ENCODE measurements at regions not wholly inside any gene's neighbourhood (a gene's known extent, or its start where the extent isn't known, plus 50 kb on each side); places are given as distances from the start of the nearest gene placed in this dataset.

DNA sequence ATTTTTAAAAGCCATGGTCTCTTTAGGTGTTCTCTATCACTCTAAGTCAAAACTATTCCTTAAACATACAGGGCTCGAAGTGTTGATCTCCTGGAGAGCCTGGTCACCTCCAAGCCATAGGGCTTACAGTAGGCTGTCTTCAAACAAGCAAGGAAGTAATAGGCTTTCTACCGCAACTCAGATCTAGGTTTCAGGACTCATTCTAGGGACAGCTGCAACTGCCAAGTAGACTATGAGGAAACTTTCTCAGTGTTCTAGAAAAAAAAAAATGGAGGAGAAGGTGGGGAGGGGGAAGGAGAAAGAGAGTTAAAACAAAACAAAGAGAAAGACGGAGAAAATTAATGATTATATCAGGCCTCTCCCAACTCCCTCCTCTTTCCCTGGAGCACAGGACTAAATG, 106.9 kb upstream of the ETV6 start:
- Histone ChIP-seq H3K4me3 (ENCODE audit: low read depth in 1 of 3, low read length in 3 of 3) (no peak overlapping the region), H3K27ac (ENCODE audit: low read depth in 1 of 2, low read length in 2 of 2) (no peak overlapping the region), H3K9ac (ENCODE audit: low read depth in 1 of 2, low read length in 2 of 2) (no peak overlapping the region), H3K27me3 (ENCODE audit: control insufficient read depth in 4 of 4, insufficient read depth in 4 of 4, low read length in 3 of 4) (no peaks in the 10 kb centered on the region), H3K4me1 (ENCODE audit: control insufficient read depth in 4 of 4, insufficient read depth in 4 of 4, low read length in 3 of 4) (no peaks in the 10 kb centered on the region), H3K36me3 (ENCODE audit: control insufficient read depth in 4 of 4, insufficient read depth in 3 of 4, low read depth in 1 of 4, low read length in 3 of 4) (no peaks in the 10 kb centered on the region), H3K9me3 (ENCODE audit: control insufficient read depth in 4 of 4, low read length in 3 of 4) (peaks cover 0 to 1% (median 0%) of the 10 kb centered on the region in 4 donors)
- 93% methylated on average over 3 of the region's 3 CpGs for WGBS
- no peak for DNase-seq (ENCODE audit: low spot score)
- TF ChIP-seq RXRA (IDR thresholded peaks at IDR 0.05) (no peak), TAF1 (conservative IDR thresholded peaks at IDR 0.05) (no peak), RAD21 (IDR thresholded peaks at IDR 0.05) (no peak), HNF4A (conservative IDR thresholded peaks at IDR 0.05) (no peak)
- TF ChIP-seq, protein P1, sequence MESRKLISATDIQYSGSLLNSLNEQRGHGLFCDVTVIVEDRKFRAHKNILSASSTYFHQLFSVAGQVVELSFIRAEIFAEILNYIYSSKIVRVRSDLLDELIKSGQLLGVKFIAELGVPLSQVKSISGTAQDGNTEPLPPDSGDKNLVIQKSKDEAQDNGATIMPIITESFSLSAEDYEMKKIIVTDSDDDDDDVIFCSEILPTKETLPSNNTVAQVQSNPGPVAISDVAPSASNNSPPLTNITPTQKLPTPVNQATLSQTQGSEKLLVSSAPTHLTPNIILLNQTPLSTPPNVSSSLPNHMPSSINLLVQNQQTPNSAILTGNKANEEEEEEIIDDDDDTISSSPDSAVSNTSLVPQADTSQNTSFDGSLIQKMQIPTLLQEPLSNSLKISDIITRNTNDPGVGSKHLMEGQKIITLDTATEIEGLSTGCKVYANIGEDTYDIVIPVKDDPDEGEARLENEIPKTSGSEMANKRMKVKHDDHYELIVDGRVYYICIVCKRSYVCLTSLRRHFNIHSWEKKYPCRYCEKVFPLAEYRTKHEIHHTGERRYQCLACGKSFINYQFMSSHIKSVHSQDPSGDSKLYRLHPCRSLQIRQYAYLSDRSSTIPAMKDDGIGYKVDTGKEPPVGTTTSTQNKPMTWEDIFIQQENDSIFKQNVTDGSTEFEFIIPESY (IDR thresholded peaks at IDR 0.05), result no peak
- TF ChIP-seq, protein P2, sequence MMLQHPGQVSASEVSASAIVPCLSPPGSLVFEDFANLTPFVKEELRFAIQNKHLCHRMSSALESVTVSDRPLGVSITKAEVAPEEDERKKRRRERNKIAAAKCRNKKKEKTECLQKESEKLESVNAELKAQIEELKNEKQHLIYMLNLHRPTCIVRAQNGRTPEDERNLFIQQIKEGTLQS (IDR thresholded peaks at IDR 0.05), result no peak

DNA sequence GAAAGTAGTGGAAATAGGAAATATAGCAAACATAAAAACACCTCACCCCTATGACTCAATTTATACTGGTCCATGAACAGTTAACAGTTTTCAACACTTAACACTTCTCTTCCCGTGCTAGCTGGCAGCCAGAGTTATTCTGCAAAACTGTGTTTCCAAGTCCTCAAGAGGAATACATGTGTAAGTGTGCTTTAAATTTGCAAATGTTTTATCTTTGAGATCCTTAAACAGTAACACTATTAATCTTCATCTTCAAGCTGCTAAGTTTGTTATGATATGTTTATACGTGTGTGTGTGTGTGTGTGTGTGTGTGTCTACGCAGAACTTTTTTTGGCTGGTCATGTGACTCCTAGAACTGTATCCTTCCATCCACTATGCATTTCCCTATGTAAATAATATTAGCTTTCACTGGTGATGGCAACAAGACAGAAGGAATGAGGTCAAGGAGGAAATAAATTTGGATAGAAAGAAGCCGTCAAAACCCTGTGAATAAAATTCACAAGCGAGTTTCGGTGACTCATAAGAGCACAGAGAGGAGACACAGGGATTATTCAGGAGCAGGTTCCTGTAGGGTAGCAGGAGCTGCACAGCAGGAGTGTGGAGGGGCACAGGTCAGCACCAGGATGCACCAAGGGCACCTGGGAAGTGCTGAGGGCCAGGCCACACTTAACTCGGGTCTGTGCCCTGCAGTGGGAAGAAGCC, 105.9 kb upstream of the ETV6 start:
- Histone ChIP-seq H3K27me3 (ENCODE audit: control insufficient read depth in 4 of 4, insufficient read depth in 4 of 4, low read length in 3 of 4) (no peaks in the 10 kb centered on the region), H3K36me3 (ENCODE audit: control insufficient read depth in 4 of 4, insufficient read depth in 3 of 4, low read depth in 1 of 4, low read length in 3 of 4) (no peaks in the 10 kb centered on the region), H3K4me1 (ENCODE audit: control insufficient read depth in 4 of 4, insufficient read depth in 4 of 4, low read length in 3 of 4) (no peaks in the 10 kb centered on the region), H3K9ac (ENCODE audit: low read depth in 1 of 2, low read length in 2 of 2) (no peak overlapping the region), H3K9me3 (ENCODE audit: control insufficient read depth in 4 of 4, low read length in 3 of 4) (peaks cover 0 to 1% (median 0%) of the 10 kb centered on the region in 4 donors), H3K27ac (ENCODE audit: low read depth in 1 of 2, low read length in 2 of 2) (no peak overlapping the region), H3K4me3 (ENCODE audit: low read depth in 1 of 3, low read length in 3 of 3) (no peak overlapping the region)
- TF ChIP-seq, protein P1 (IDR thresholded peaks at IDR 0.05), result no peak
- no peak for TF ChIP-seq RAD21 (IDR thresholded peaks at IDR 0.05)
- TF ChIP-seq, protein P3, sequence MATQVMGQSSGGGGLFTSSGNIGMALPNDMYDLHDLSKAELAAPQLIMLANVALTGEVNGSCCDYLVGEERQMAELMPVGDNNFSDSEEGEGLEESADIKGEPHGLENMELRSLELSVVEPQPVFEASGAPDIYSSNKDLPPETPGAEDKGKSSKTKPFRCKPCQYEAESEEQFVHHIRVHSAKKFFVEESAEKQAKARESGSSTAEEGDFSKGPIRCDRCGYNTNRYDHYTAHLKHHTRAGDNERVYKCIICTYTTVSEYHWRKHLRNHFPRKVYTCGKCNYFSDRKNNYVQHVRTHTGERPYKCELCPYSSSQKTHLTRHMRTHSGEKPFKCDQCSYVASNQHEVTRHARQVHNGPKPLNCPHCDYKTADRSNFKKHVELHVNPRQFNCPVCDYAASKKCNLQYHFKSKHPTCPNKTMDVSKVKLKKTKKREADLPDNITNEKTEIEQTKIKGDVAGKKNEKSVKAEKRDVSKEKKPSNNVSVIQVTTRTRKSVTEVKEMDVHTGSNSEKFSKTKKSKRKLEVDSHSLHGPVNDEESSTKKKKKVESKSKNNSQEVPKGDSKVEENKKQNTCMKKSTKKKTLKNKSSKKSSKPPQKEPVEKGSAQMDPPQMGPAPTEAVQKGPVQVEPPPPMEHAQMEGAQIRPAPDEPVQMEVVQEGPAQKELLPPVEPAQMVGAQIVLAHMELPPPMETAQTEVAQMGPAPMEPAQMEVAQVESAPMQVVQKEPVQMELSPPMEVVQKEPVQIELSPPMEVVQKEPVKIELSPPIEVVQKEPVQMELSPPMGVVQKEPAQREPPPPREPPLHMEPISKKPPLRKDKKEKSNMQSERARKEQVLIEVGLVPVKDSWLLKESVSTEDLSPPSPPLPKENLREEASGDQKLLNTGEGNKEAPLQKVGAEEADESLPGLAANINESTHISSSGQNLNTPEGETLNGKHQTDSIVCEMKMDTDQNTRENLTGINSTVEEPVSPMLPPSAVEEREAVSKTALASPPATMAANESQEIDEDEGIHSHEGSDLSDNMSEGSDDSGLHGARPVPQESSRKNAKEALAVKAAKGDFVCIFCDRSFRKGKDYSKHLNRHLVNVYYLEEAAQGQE (IDR thresholded peaks at IDR 0.05), result no peak
- TF ChIP-seq, protein P2 (IDR thresholded peaks at IDR 0.05), result no peak
- TF ChIP-seq HNF4G (IDR thresholded peaks at IDR 0.05), result no peak
- TF ChIP-seq FOXA2 (IDR thresholded peaks at IDR 0.05), result no peak
- no peak for TF ChIP-seq TAF1 (conservative IDR thresholded peaks at IDR 0.05)
- TF ChIP-seq, protein P4, sequence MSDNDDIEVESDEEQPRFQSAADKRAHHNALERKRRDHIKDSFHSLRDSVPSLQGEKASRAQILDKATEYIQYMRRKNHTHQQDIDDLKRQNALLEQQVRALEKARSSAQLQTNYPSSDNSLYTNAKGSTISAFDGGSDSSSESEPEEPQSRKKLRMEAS (IDR thresholded peaks at IDR 0.05), result no peak
- TF ChIP-seq, protein P5, sequence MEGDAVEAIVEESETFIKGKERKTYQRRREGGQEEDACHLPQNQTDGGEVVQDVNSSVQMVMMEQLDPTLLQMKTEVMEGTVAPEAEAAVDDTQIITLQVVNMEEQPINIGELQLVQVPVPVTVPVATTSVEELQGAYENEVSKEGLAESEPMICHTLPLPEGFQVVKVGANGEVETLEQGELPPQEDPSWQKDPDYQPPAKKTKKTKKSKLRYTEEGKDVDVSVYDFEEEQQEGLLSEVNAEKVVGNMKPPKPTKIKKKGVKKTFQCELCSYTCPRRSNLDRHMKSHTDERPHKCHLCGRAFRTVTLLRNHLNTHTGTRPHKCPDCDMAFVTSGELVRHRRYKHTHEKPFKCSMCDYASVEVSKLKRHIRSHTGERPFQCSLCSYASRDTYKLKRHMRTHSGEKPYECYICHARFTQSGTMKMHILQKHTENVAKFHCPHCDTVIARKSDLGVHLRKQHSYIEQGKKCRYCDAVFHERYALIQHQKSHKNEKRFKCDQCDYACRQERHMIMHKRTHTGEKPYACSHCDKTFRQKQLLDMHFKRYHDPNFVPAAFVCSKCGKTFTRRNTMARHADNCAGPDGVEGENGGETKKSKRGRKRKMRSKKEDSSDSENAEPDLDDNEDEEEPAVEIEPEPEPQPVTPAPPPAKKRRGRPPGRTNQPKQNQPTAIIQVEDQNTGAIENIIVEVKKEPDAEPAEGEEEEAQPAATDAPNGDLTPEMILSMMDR (IDR thresholded peaks at IDR 0.05; ENCODE audit: low read depth, low read length, missing input control), result no peak
- no peak for TF ChIP-seq NR2F2 (IDR thresholded peaks at IDR 0.05)
- TF ChIP-seq EGR1 (IDR thresholded peaks at IDR 0.05; ENCODE audit: low read depth in 2 of 2), result no peak
- TF ChIP-seq RXRA (IDR thresholded peaks at IDR 0.05), result no peak
- TF ChIP-seq JUND (IDR thresholded peaks at IDR 0.05), result no peak
- no peak for TF ChIP-seq FOXA1 (IDR thresholded peaks at IDR 0.05)
- TF ChIP-seq GABPA (IDR thresholded peaks at IDR 0.05 in 1 of 2, conservative IDR thresholded peaks at IDR 0.05 in 1 of 2), result no peak
- TF ChIP-seq SP1 (IDR thresholded peaks at IDR 0.05), result no peak
- no peak for TF ChIP-seq YY1 (IDR thresholded peaks at IDR 0.05)
- no peak for TF ChIP-seq HNF4A (conservative IDR thresholded peaks at IDR 0.05)
- DNase-seq (ENCODE audit: low spot score), result no peak
- 81% methylated on average over 7 of the region's 7 CpGs for WGBS
